Panc1 (cell line): ENCODE measurements at regions not wholly inside any gene's neighbourhood (a gene's known extent, or its start where the extent isn't known, plus 50 kb on each side); places are given as distances from the start of the nearest gene placed in this dataset.

ENCODE experiments used
- POLR2AphosphoS5 ChIP-seq: IDR thresholded peaks from 2 replicates; pipeline ENCODE4 v1.6.1; 2012; ENCODE audit warnings: mild to moderate bottlenecking, low read depth, low read length, moderate library complexity
- TCF7L2 ChIP-seq: IDR thresholded peaks from 2 replicates; pipeline ENCODE4 v1.6.1; 2011; ENCODE audit warnings: mild to moderate bottlenecking, low read depth, low read length, inconsistent platforms
- TF ChIP-seq, protein P1 (sequence below): fragments of 450-650 bp; IDR thresholded peaks from 2 replicates; pipeline ENCODE4 v1.5.1; 2017; ENCODE audit warnings: mild to moderate bottlenecking
- TF ChIP-seq, protein P2 (sequence below), 2 experiments: IDR thresholded peaks; 2 replicates each; pipeline ENCODE4 v1.6.1; 2011 to 2012; ENCODE audit warnings: low read depth in 2 of 2, control low read depth in 1 of 2, low read length in 1 of 2, mild to moderate bottlenecking in 1 of 2, moderate library complexity in 1 of 2; ENCODE audit not compliant: insufficient read depth in 1 of 2

DNA sequence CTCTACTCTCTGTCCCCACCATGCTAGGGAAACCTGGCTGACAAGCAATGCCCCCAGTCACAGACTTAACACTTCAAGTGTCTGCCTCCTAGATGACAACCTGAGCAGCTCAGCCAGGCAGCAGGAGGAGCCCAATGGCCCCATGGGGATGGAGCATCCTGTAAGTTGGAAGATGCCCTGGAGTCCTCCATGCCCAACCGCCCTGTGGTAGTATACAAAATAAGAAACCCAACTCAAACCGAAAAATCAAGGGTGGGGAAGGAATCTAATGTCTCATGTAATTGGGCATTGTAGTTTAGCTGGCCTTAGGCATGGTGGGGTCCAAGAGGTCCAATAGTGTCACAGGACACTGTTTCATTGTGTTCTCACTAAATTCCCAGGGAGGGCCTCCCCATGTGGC is 104.0 kb downstream of the AIPL1 start:
- TF ChIP-seq, protein P1, sequence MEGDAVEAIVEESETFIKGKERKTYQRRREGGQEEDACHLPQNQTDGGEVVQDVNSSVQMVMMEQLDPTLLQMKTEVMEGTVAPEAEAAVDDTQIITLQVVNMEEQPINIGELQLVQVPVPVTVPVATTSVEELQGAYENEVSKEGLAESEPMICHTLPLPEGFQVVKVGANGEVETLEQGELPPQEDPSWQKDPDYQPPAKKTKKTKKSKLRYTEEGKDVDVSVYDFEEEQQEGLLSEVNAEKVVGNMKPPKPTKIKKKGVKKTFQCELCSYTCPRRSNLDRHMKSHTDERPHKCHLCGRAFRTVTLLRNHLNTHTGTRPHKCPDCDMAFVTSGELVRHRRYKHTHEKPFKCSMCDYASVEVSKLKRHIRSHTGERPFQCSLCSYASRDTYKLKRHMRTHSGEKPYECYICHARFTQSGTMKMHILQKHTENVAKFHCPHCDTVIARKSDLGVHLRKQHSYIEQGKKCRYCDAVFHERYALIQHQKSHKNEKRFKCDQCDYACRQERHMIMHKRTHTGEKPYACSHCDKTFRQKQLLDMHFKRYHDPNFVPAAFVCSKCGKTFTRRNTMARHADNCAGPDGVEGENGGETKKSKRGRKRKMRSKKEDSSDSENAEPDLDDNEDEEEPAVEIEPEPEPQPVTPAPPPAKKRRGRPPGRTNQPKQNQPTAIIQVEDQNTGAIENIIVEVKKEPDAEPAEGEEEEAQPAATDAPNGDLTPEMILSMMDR: no peak
- TF ChIP-seq POLR2AphosphoS5: no peak
- TF ChIP-seq, protein P2, sequence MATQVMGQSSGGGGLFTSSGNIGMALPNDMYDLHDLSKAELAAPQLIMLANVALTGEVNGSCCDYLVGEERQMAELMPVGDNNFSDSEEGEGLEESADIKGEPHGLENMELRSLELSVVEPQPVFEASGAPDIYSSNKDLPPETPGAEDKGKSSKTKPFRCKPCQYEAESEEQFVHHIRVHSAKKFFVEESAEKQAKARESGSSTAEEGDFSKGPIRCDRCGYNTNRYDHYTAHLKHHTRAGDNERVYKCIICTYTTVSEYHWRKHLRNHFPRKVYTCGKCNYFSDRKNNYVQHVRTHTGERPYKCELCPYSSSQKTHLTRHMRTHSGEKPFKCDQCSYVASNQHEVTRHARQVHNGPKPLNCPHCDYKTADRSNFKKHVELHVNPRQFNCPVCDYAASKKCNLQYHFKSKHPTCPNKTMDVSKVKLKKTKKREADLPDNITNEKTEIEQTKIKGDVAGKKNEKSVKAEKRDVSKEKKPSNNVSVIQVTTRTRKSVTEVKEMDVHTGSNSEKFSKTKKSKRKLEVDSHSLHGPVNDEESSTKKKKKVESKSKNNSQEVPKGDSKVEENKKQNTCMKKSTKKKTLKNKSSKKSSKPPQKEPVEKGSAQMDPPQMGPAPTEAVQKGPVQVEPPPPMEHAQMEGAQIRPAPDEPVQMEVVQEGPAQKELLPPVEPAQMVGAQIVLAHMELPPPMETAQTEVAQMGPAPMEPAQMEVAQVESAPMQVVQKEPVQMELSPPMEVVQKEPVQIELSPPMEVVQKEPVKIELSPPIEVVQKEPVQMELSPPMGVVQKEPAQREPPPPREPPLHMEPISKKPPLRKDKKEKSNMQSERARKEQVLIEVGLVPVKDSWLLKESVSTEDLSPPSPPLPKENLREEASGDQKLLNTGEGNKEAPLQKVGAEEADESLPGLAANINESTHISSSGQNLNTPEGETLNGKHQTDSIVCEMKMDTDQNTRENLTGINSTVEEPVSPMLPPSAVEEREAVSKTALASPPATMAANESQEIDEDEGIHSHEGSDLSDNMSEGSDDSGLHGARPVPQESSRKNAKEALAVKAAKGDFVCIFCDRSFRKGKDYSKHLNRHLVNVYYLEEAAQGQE (IDR thresholded peaks at IDR 0.05; ENCODE audit: insufficient read depth in 1 of 2, low read depth in 2 of 2, low read length in 1 of 2): no peak
- TF ChIP-seq TCF7L2: no peak
